HepG2 (cell line): ENCODE measurements at regions not wholly inside any gene's neighbourhood (a gene's known extent, or its start where the extent isn't known, plus 50 kb on each side); places are given as distances from the start of the nearest gene placed in this dataset.
A peak's percentile ranks its signal among the peaks of the same experiment; 100 is the strongest.

Source experiments
- ATF7-NPFF ChIP-seq: sonication (generic); formaldehyde crosslinking; IDR thresholded peaks from 2 replicates; pipeline ENCODE4 v1.8.1; 2023; ENCODE audit warnings: mild to moderate bottlenecking, low read depth, missing genetic modification reagents, moderate library complexity
- BHLHE40 ChIP-seq: IDR thresholded peaks from 2 replicates; pipeline ENCODE4 v1.6.1; 2011; ENCODE audit warnings: low read length, improper control_type of control experiment
- CC2D1A ChIP-seq: sonication (generic); formaldehyde crosslinking; IDR thresholded peaks from 2 replicates; pipeline ENCODE4 v1.8.1; 2023; ENCODE audit warnings: mild to moderate bottlenecking, missing genetic modification reagents
- ELF1 ChIP-seq: sonication (generic); formaldehyde crosslinking; IDR thresholded peaks from 2 replicates; pipeline ENCODE4 v1.4.0; 2020; ENCODE audit warnings: missing genetic modification reagents
- ERF ChIP-seq: IDR thresholded peaks from 2 replicates; pipeline ENCODE4 v1.6.1; 2018; ENCODE audit warnings: missing biosample characterization, missing genetic modification reagents
- ETV6 ChIP-seq: sonication (generic); formaldehyde crosslinking; conservative IDR thresholded peaks from 2 replicates; pipeline ENCODE4 v1.4.0; 2020; ENCODE audit warnings: missing genetic modification reagents
- FLYWCH1 ChIP-seq: sonication (generic); formaldehyde crosslinking; IDR thresholded peaks from 2 replicates; pipeline ENCODE4 v1.8.1; 2023; ENCODE audit warnings: mild to moderate bottlenecking, missing genetic modification reagents
- FOXK1 ChIP-seq: sonication (generic); formaldehyde crosslinking; IDR thresholded peaks from 2 replicates; pipeline ENCODE4 v1.4.0; 2020; ENCODE audit warnings: low read depth, missing genetic modification reagents, borderline replicate concordance
- HOXA9 ChIP-seq: sonication (generic); formaldehyde crosslinking; IDR thresholded peaks from 2 replicates; pipeline ENCODE4 v1.8.1; 2022; ENCODE audit warnings: missing genetic modification reagents, mild to moderate bottlenecking, moderate library complexity, borderline replicate concordance
- KAT8 ChIP-seq: IDR thresholded peaks from 2 replicates; pipeline ENCODE4 v1.6.1; 2016; ENCODE audit warnings: missing genetic modification reagents, missing compliant biosample characterization
- KDM1A ChIP-seq: IDR thresholded peaks from 2 replicates; pipeline ENCODE4 v1.6.1; 2016; ENCODE audit warnings: missing compliant biosample characterization
- LCORL ChIP-seq, 2 experiments: fragments of 450-650 bp in 1 of 2; sonication (generic) in 1 of 2; formaldehyde crosslinking in 1 of 2; IDR thresholded peaks; 2 replicates each; pipeline versions ENCODE4 v1.5.0 to v1.6.1; 2017 to 2020; ENCODE audit warnings: antibody characterized with exemption in 1 of 2, missing genetic modification reagents in 1 of 2
- MAZ ChIP-seq, 2 experiments: sonication (generic) in 1 of 2; formaldehyde crosslinking in 1 of 2; IDR thresholded peaks; 2 replicates each; pipeline versions ENCODE4 v1.5.0 to v1.6.1; 2012 to 2020; ENCODE audit warnings: low read depth in 2 of 2, mild to moderate bottlenecking in 2 of 2, borderline replicate concordance in 1 of 2, improper control_type of control experiment in 1 of 2, low read length in 1 of 2, missing genetic modification reagents in 1 of 2, moderate library complexity in 1 of 2
- NFE2 ChIP-seq: sonication (generic); formaldehyde crosslinking; IDR thresholded peaks from 2 replicates; pipeline ENCODE4 v1.4.0; 2020; ENCODE audit warnings: missing genetic modification reagents
- RFX1 ChIP-seq: fragments of 450-650 bp; IDR thresholded peaks from 2 replicates; pipeline ENCODE4 v1.6.1; 2017
- TEAD2 ChIP-seq: sonication (generic); formaldehyde crosslinking; IDR thresholded peaks from 2 replicates; pipeline ENCODE4 v1.9.0; 2021; ENCODE audit warnings: missing genetic modification reagents
- ZFP41 ChIP-seq: sonication (generic); formaldehyde crosslinking; IDR thresholded peaks from 2 replicates; pipeline ENCODE4 v1.4.0; 2020; ENCODE audit warnings: mild to moderate bottlenecking, missing genetic modification reagents, borderline replicate concordance
- ZFP82 ChIP-seq: sonication (generic); formaldehyde crosslinking; IDR thresholded peaks from 2 replicates; pipeline ENCODE4 v1.5.1; 2020; ENCODE audit warnings: mild to moderate bottlenecking, missing genetic modification reagents, borderline replicate concordance
- ZNF510 ChIP-seq: sonication (generic); formaldehyde crosslinking; IDR thresholded peaks from 2 replicates; pipeline ENCODE4 v1.4.0; 2020; ENCODE audit warnings: low read depth, mild to moderate bottlenecking, missing genetic modification reagents
- ZNF546 ChIP-seq: sonication (generic); formaldehyde crosslinking; conservative IDR thresholded peaks from 2 replicates; pipeline ENCODE4 v1.8.1; 2023; ENCODE audit warnings: mild to moderate bottlenecking, missing genetic modification reagents
- ZNF850 ChIP-seq: sonication (generic); formaldehyde crosslinking; conservative IDR thresholded peaks from 2 replicates; pipeline ENCODE4 v1.9.0; 2021; ENCODE audit warnings: mild to moderate bottlenecking, missing genetic modification reagents
- TF ChIP-seq, protein P1 (sequence below): sonication (generic); formaldehyde crosslinking; IDR thresholded peaks from 2 replicates; pipeline ENCODE4 v1.5.0; 2020; ENCODE audit warnings: missing genetic modification reagents
- TF ChIP-seq, protein P2 (sequence below): IDR thresholded peaks from 2 replicates; pipeline ENCODE4 v1.6.1; 2016; ENCODE audit warnings: missing biosample characterization, missing genetic modification reagents, low read depth
- TF ChIP-seq, protein P3 (sequence below): sonication (generic); formaldehyde crosslinking; IDR thresholded peaks from 2 replicates; pipeline ENCODE4 v1.8.1; 2023; ENCODE audit warnings: mild to moderate bottlenecking, missing genetic modification reagents, borderline replicate concordance
- TF ChIP-seq, protein P4 (sequence below): sonication (generic); formaldehyde crosslinking; IDR thresholded peaks from 2 replicates; pipeline ENCODE4 v1.5.1; 2020; ENCODE audit warnings: missing genetic modification reagents, mild to moderate bottlenecking, borderline replicate concordance
- TF ChIP-seq, protein P5 (sequence below): sonication (generic); formaldehyde crosslinking; conservative IDR thresholded peaks from 2 replicates; pipeline ENCODE4 v1.4.0; 2020; ENCODE audit warnings: missing genetic modification reagents

DNA sequence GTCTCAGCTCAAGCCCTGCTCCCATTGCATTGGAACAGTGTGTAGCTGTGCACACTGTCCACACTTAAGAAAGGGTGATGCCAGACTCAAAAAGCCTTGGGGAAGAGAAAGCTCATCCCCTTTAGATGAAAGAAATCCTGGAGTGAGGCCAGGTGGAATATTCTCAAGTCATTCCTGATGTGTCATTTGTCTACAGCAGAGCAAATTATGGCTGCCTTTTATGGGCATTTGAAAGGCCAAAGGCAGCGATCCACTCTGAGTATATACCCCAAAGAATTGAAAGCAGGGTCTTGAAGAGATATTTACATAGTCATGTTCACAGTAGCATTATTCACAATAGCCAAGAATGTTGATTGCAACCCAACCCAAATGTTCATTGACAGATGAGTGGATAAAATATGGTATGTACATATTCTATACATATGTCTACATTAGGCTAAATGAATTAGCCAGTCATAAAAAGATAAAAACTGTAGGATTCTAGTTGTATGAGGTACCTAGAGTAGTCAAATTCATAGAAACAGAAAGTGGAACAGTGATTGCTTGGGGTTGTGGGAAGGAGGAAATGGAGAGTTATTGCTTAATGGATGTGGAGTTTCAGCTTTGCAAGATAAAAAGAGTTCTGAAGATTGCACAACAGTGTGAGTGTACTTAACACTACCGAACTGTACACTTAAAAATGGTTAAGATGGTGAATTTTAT lies 214.9 kb downstream of the KCNRG start (continued):
- TF ChIP-seq BHLHE40 (no peak), RFX1 (no peak), ZFP41 (no peak), ZFP82 (CRISPR knock-in tag) (no peak), CC2D1A (CRISPR knock-in tag) (no peak), LCORL (IDR thresholded peaks at IDR 0.05) (no peak), LCORL (CRISPR knock-in tag; IDR thresholded peaks at IDR 0.05) (no peak), ATF7-NPFF (CRISPR knock-in tag) (no peak), ZNF850 (CRISPR knock-in tag) (no peak), NFE2 (CRISPR knock-in tag) (no peak), KAT8 (peak; percentile 51; the same call in 1 of the 2 replicates), ELF1 (CRISPR knock-in tag) (peak; percentile 30; the same call in 1 of the 2 replicates), ERF (CRISPR knock-in tag) (0 out of 2 replicates have a peak, but pooled peaks have one; percentile 57), HOXA9 (CRISPR knock-in tag) (no peak), ZNF546 (no peak), FLYWCH1 (CRISPR knock-in tag) (no peak), ZNF510 (CRISPR knock-in tag) (no peak), MAZ (IDR thresholded peaks at IDR 0.05; ENCODE audit: borderline replicate concordance, low read depth, low read length) (no peak), MAZ (CRISPR knock-in tag; IDR thresholded peaks at IDR 0.05; ENCODE audit: low read depth) (no peak), FOXK1 (peak; percentile 25; the same call in 1 of the 2 replicates), ETV6 (no peak), TEAD2 (CRISPR knock-in tag) (no peak), KDM1A (CRISPR knock-in tag) (no peak)
- TF ChIP-seq, protein P1, sequence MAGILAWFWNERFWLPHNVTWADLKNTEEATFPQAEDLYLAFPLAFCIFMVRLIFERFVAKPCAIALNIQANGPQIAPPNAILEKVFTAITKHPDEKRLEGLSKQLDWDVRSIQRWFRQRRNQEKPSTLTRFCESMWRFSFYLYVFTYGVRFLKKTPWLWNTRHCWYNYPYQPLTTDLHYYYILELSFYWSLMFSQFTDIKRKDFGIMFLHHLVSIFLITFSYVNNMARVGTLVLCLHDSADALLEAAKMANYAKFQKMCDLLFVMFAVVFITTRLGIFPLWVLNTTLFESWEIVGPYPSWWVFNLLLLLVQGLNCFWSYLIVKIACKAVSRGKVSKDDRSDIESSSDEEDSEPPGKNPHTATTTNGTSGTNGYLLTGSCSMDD, result no peak
- TF ChIP-seq, protein P2, sequence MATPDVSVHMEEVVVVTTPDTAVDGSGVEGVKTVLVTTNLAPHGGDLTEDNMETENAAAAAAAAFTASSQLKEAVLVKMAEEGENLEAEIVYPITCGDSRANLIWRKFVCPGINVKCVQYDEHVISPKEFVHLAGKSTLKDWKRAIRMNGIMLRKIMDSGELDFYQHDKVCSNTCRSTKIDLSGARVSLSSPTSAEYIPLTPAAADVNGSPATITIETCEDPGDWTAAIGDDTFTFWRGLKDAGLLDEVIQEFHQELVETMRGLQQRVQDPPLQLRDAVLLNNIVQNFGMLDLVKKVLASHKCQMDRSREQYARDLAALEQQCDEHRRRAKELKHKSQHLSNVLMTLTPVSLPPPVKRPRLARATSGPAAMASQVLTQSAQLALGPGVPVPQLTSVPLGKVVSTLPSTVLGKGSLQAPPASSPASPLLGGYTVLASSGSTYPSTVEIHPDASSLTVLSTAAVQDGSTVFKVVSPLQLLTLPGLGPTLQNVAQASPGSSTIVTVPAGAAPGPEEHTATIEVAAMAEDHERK, result no peak
- TF ChIP-seq, protein P3, sequence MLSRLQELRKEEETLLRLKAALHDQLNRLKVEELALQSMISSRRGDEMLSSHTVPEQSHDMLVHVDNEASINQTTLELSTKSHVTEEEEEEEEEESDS, result no peak
- TF ChIP-seq, protein P4, sequence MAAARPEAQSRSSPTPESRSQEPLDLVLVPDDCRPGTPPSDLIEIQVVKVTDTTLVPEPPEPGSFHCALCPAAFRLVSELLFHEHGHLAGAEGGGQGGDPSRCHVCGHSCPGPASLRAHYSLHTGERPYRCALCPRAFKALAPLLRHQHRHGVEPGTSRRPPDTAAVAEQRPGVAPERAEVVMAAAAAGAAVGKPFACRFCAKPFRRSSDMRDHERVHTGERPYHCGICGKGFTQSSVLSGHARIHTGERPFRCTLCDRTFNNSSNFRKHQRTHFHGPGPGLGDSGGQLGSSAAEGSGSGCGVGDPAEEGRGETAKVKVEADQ (CRISPR knock-in tag), result no peak
- TF ChIP-seq, protein P5, sequence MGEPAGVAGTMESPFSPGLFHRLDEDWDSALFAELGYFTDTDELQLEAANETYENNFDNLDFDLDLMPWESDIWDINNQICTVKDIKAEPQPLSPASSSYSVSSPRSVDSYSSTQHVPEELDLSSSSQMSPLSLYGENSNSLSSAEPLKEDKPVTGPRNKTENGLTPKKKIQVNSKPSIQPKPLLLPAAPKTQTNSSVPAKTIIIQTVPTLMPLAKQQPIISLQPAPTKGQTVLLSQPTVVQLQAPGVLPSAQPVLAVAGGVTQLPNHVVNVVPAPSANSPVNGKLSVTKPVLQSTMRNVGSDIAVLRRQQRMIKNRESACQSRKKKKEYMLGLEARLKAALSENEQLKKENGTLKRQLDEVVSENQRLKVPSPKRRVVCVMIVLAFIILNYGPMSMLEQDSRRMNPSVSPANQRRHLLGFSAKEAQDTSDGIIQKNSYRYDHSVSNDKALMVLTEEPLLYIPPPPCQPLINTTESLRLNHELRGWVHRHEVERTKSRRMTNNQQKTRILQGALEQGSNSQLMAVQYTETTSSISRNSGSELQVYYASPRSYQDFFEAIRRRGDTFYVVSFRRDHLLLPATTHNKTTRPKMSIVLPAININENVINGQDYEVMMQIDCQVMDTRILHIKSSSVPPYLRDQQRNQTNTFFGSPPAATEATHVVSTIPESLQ (CRISPR knock-in tag), result no peak
